GM12875 (cell line): ENCODE measurements at regions not wholly inside any gene's neighbourhood (a gene's known extent, or its start where the extent isn't known, plus 50 kb on each side); places are given as distances from the start of the nearest gene placed in this dataset.

Source experiments
- H3K4me3 ChIP-seq: one replicate; pipeline ENCODE4 v1.5.1; 2011; ENCODE audit warnings: low read depth, low read length, control low read depth
- CTCF ChIP-seq: IDR thresholded peaks from 2 replicates; pipeline ENCODE4 v1.5.1; 2011; ENCODE audit warnings: low read depth, mild to moderate bottlenecking, control low read depth, inconsistent platforms, low read length, moderate library complexity, borderline replicate concordance; ENCODE audit not compliant: insufficient read depth

DNA sequence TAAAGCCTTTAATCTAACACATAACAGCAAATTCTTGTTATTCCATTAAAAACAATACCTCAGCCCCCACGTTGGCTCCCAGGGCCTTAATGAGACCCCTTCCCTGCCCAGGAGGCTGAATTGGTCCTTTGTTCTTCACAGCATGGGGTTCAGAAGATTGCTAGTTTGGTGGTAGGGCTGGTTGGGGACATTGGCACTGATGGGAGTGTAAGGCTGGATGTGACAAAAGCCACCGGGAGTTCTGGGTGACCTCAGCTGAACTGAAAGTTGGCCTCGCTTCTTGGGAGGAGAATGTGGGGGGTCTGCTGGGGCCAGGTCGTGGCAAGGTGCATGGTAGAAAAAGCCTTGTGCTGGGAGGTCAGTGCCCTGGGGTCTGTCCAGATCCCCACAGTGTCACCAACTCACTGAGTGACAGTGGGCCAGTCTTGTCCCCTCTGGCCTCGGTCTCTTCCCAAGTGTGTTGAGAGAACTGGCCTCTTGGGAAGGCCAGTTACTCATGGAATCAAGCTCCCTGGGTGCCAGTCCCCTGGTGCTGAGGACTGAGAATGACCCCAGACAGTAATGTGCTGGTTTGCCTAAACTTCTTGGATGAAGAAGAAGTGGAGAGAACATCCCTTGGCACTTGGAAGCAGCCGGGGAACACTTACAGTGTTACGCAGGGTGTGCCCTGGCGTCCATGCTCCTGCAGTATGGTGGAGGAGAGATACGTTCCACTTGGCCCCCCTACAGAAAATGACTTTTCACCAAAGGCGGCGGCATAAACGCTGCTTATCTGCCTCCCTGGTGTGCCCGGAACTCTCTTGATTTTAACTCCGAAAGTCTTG, 283.7 kb upstream of the RTL1 start:
- TF ChIP-seq CTCF, result no peak

DNA sequence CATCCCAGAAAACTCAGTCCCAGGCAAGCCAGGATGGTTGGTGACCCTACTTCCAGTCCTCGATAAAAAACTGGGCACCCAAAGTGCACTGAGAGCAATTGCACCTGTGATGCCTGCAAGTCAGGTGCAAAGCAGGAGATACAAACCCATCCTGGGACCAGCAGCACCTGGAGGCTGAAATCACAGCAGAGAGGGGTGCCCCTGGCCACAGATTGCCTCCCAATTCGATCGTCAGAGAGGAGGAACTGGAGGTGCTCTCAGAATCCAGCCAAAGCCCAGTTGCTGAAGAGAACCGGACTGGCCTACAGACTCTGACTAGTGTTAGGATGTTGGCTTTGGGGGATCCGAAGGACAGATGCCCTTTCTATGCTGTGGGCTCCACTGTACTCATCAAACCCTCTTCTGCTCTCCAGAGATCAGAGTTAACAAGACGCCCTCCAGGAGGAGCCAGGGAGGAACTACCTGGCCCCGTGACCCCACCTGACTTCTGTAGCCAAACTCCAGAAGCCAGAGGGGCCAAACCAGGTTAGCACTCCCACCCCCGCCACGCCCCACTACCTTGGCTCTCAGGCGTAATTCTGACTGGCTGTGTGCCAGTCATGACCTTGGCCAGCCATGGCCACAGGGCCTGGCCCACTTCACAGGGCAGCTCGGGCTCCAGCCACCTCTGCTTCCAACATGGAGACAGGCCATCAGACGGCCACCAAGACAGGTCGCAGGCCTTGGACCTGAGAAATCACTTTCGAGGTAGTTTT, 284.5 kb upstream of the RTL1 start:
- H3K4me3 ChIP-seq, result no peak overlapping the region
- no peak for TF ChIP-seq CTCF

More for the DNA sequence above, 283.7 kb upstream of the RTL1 start:
- no peak overlapping the region for H3K4me3 ChIP-seq

DNA sequence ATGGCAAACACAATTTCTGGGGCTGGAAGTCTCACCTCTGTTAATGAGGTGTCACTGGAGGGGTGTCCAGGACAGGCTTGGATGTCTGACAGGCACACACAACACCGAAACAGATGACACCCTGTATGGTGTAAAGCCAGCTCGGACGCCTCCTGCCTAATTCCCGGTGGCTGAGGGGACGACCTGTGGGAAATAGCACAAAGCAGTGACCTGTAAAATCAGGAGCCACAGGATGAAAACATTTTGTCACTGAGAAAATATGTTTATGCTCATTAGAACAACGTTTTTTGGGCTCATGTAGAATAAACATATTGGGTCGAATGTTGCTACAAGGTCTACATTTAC, 285.0 kb upstream of the RTL1 start:
- TF ChIP-seq CTCF, result no peak
- H3K4me3 ChIP-seq, result no peak overlapping the region

DNA sequence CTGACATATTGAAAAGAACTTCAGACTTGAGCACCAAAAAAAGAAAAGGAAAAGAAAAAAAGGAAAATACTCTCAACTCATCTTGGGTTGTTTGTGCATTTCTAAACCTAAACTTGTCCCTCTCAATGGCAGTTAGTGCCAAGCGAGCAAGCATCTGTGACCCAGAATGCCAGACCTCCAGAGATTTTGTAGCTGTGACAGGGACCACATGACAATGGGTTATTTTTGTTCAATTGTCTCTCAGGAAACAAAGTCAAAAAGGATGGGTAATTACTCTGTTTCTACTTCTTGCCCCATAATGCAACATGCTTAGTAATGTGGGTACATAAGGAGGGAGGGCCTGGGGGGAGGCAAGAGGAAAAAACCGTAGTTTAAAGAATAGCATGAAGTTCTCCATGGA, 285.7 kb upstream of the RTL1 start:
- no peak overlapping the region for H3K4me3 ChIP-seq
- no peak for TF ChIP-seq CTCF

DNA sequence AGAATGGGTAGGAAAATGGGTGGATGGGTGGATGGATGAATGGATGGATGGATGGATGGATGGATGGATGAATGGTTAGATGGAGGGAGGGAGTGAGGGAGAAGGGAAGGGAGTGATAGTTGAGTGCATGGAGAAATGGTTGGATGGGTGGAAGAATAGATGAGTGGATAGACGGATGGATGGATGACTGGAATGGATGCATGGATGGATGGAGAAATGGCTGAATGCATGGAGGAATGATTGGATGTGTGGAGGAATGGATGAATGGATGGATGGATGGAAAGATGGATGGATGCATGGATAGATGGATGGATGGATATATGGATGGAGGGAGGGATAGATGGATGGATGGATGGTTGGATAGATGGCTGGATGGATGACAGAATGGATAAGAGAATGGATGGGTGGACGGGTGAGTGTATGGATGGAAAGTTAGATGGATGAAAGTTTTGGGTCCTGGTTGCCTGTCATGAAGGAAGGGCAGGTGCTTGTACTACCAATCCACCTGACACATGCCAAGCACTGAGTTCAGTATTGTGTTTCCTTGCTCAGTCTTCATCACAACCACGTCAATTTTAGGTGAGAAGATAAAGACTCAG, 286.5 kb upstream of the RTL1 start:
- no peak overlapping the region for H3K4me3 ChIP-seq
- TF ChIP-seq CTCF, result no peak

DNA sequence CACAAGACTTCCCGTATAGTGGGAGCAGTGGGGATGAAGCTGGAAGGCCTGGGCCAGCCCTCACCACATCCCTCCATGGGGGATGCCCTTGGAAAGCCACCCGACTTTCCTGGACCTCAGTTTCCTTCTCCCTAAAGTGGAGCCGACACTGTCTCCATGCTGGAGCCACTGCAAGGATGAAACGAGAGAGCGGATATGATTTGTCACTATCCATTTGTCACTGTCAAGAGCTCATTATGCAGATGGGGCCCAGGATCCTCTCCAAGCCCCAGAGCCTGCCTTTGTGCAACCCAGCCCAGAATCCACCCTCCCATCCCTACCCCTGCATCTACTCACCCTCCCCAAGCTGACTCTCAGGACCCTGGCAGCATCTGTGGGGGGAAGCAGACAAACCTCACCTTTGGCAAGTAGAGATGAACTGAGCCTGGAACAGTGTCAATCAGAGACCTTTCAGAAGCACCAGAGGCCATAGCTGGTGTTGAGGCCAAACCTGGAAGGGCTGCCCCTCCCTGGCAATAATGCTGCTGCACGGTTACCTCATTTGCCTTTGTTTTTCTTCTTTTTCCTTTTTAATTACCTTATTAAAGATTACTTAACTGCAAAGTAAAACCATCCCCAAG, 287.7 kb upstream of the RTL1 start:
- no peak overlapping the region for H3K4me3 ChIP-seq
- TF ChIP-seq CTCF, result no peak
